ENCODE measurements at regions not wholly inside any gene's neighbourhood (a gene's known extent, or its start where the extent isn't known, plus 50 kb on each side); places are given as distances from the start of the nearest gene placed in this dataset.

DNA sequence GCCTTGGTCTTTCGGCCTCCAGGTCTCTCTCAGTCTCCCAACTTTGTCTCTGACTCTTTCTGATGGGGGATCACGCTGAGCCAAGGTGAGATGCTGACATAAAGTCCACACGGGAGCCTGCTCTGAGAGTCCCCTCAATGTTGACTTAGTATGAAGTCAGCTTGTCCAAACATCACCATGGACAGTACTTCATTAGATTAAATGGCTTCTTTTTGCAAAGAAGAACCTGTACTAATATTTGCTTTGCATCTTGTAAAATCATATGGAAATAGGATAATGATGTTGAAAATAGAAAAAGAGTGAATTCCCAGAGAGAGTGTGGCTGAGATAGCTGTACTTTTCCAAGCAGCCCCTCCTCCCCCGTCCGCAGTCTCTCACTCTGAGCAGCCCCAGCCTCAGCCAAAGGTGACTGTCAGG lies 56.7 kb upstream of the SIAH1 start:
- TF ChIP-seq, protein P1, sequence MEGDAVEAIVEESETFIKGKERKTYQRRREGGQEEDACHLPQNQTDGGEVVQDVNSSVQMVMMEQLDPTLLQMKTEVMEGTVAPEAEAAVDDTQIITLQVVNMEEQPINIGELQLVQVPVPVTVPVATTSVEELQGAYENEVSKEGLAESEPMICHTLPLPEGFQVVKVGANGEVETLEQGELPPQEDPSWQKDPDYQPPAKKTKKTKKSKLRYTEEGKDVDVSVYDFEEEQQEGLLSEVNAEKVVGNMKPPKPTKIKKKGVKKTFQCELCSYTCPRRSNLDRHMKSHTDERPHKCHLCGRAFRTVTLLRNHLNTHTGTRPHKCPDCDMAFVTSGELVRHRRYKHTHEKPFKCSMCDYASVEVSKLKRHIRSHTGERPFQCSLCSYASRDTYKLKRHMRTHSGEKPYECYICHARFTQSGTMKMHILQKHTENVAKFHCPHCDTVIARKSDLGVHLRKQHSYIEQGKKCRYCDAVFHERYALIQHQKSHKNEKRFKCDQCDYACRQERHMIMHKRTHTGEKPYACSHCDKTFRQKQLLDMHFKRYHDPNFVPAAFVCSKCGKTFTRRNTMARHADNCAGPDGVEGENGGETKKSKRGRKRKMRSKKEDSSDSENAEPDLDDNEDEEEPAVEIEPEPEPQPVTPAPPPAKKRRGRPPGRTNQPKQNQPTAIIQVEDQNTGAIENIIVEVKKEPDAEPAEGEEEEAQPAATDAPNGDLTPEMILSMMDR (optimal IDR thresholded peaks at IDR 0.05 in 1 of 3, IDR thresholded peaks at IDR 0.05 in 1 of 3, conservative IDR thresholded peaks at IDR 0.05 in 1 of 3; ENCODE audit: extremely low read depth in 1 of 3, insufficient read depth in 2 of 3, low read length in 3 of 3) = no peak
- TF ChIP-seq EZH2 (IDR thresholded peaks at IDR 0.05; ENCODE audit: low read length) = no peak

Data from keratinocyte (primary cell).